Endothelial cell of hepatic sinusoid (primary cell): ENCODE measurements at regions not wholly inside any gene's neighbourhood (a gene's known extent, or its start where the extent isn't known, plus 50 kb on each side); places are given as distances from the start of the nearest gene placed in this dataset.
"Not testable (repeated sequence)": the region's sequence is repeated elsewhere in the genome, so short reads cannot be mapped to it uniquely, and the experiment has no call there.

ENCODE experiments used
- in situ Hi-C: cut with HindIII; loops from 2 replicates; pipeline ENCODE4 v1.10.0; 2017; ENCODE audit warnings: low sequenced_read_pairs

DNA sequence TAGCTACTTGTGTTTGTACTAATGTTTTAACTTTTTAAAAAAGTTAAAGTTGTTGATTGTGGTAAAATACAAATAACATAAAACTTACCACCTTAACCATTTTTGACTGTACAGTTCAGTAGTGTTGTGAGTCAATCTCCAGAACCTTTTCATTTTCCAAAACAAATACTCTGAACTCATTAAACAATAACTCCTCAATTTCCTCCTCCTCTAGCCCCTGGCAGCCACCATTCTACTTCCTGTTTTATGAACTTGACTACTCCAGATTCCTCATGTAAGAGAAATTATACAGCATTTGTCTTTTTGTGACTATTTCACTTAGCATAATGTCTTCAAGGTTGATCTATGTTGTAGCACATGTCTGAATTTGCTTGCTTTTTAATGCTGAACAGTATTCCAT lies 299.1 kb upstream of the AMIGO2 start:
- in situ Hi-C loops: no loop called here

DNA sequence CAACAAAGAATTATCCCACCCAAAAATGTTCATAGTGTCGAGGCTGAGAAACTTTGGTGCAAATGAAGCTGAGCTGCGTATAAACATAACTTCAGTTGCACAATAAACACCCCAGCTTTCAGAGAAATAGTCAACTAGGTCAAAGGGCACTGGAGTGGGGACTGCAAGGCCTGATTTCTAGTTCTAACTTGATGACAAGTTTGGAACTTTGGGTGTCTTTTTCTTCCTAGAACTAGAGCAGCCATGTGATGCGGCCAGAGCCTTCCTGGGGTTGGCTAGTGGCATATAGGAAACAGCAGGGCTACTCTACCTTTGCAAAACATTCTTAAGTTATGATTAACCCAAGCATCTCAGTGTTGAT lies 298.4 kb upstream of the AMIGO2 start:
- in situ Hi-C loops: no loop called here

DNA sequence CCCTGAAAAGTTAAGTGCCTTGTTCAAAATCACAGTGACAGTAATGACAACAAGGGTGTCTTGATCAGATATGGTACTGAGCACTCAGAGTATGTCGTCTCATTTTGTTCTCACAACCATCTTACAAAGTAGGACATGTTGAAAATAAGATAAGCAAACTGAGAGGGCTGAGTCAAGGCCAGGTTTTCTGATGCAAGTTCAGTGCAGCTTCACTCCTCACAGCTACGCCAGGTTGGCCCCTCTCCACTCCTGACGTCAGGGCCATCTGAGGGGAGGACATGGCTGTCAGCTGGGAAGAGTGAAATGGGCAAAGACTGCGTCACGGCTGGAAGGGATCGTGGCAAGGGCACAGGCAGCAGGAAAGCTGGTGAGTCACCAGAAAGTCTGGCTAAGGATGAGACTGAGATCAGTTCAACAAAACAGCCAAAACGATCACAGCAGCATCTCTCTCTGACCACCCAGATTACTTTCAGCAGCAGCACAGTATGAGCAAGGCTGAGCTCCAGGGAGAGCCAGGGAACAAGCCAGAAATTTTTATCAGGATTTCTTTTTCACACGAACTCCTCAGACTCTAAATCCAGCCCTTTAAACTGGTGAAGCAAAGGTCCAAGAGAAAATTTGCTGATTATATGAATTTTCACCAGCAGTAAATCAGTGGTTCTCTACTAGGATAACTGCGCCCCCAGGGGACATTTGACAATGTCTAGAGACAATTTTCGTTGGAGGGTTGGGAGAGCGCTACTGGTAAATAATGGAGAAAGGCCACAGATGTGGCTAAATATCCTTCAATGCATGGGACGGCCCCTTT lies 297.9 kb upstream of the AMIGO2 start:
- in situ Hi-C loops: no loop called here

DNA sequence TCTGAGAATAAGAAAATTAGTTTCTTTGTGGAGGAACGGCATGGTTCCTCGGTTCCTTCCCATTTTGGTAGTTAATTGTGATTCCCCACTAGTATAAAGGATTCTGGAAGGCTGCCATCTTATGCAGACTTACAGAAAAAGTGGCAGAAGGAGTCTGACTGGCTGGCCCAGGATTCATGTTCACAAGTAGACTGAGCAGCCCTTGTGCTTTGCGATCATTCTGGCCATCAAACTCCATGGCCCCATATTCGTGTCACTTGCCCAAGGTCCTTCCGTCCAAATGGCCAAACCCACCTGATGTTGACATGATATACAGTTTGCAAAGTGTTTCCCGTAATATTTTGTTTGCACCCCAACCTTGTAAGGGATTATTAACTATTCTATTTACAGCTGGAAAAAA lies 297.2 kb upstream of the AMIGO2 start:
- in situ Hi-C loops: no loop called here

DNA sequence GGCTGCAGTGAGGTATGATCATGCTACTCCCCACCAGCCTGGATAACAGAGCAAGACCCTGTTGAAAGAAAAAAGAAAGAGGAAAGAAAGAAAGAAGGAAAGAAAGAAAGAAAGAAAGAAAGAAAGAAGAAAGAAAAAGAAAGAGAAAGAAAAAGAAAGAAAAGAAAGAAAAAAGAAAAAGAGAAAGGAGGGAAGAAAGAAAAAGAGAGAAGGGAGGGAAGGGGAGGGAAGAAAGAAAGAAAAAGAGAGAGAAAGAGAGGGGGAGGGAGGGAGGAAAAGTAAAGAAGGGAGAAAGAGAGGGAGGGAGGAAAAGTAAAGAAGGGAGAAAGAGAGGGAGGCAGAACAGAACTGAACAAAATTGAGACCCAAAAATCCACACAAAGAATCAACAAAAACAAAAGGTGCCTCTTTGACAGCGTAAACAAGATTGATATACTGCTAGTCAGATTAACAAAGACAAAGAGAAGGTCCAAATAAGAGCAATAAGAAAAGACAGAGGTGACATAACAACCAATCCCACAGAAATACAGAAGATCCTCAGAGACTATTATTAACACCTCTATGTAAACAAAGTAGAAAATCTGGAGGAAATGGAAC lies 293.9 kb upstream of the AMIGO2 start:
- in situ Hi-C loops: no loop called here

DNA sequence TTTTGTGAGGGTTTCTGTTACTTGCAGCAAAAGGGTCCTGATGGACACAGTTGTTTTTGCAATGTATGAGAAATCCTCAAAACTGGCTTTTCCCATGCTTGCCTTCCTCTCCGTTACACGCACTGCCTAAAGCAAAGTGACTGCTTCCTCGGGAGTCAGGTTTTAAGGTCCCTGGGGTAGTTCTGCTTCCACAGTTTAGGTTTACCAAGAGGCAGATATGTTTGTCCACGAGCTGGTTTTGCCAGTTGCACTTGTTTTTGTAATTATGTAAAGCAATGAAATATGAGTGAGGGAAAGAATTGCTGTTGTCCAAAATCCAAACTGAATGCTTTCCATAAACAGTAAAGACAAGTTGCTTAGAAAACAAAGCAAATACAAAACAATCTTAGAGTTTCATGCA lies 290.7 kb upstream of the AMIGO2 start:
- in situ Hi-C loops: no loop called here

DNA sequence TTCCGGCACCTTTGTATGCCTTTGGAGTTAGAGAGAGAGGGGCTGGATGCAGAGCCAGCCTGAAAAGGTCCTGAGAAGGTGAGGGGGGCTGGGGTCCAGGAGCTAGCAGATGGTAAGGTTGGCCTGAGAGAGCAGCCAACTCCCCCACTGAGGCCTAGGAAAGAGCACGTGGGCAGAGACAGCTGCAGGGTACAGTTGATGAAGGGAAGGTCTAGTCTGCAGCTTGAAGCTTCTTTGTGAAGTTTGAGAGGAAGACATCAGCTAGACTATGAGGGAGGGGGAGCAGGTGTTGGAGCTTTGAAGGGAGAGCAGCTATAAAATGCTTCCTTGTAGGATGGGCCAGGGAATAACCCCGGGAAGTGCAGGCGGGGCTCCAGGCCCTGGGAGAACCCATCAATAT lies 289.3 kb upstream of the AMIGO2 start:
- in situ Hi-C loops: no loop called here

DNA sequence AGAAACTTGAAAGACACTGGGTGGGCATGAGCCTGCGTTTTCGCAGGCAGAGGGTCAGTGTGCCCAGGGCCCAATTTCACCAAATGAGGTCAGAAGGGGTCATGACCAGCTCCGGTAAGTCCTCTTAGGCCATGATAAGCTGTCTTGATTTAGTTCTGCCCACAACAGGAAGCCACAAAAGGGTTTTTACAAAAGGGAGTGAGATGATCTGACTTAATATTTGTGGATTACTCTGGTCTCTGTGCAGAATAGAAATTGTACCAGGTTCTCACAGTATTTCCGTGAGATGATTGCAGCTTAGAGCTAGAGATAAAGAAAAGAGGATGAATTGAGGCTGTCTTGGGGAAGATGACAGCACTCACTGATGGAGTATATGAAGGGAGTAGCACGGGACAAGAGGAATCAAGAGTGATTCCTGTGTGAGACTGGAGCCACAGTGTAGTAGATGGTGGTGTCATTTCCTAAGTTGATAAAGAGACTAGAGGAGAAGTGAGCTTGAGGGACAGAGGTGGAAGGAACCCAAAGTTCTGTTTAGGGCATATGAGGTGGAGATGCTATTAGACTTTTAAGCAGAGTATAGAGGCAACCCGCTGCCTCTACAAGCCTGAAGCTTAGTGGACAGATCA lies 288.3 kb upstream of the AMIGO2 start:
- in situ Hi-C loops: no loop called here

DNA sequence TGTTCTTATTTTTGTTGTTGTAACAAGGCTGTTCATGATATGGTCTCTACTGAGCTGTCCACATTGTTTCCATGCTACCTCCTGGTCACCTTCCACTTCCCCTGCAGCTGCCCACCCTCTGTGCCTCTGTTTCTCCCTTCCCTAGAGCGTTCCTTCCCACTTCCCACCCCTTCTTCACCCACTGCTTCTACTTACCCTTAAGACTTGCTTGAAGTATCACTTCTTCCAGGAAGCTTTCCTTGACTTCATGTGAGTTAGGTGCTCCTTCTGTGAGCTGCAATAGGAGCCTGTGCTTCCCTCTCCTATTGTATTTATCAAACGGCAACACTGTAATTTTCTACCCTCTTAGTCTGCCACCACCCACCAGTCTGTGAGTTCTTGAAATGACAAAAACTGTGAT lies 286.8 kb upstream of the AMIGO2 start:
- in situ Hi-C loops: no loop called here

DNA sequence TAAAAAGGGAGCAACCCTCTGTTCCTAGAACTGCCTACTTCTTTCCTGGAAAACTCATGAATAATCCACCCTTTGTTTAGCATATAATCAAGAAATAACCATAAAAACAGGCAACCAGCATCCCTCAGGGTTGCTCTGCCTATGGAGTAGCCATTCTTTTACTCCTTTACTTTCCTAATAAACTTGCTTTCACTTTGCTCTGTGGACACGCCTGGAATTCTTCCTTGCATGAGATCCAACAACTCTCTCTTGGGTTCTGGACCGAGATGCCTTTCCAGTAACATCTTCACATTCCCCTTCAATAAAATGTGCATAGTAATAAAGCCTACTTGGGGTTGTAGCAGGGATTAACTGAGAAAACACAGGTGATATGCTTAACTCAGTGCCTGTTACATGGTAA lies 286.4 kb upstream of the AMIGO2 start:
- in situ Hi-C loops: no loop called here

DNA sequence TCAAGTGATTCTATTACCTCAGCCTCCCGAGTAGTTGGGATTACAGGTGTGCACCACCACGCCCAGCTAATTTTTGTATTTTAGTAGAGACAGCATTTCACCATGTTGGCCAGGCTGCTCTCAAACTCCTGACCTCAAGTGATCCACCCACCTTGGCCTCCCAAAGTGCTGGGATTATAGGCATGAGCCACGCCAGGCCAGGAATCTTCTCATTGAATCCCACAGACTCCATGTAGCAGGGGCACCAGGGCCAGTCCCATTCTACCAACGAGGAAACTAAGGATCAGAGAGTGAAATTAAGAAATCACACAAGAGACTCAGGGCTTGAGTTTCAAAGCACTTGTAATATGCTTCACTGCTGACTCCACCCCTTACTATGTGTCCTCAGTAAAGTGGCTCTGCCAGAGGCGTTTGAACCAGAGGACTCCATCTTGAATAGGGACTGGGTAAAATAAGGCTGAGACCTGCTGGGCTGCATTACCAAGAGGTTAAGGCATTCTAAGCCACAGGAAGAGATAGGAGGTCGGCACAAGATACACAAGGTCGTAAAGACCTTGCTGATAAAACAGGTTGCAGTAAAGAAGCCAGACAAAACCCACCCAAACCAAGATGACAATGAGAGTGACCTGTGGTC lies 285.8 kb upstream of the AMIGO2 start:
- in situ Hi-C loops: not testable (repeated sequence)

DNA sequence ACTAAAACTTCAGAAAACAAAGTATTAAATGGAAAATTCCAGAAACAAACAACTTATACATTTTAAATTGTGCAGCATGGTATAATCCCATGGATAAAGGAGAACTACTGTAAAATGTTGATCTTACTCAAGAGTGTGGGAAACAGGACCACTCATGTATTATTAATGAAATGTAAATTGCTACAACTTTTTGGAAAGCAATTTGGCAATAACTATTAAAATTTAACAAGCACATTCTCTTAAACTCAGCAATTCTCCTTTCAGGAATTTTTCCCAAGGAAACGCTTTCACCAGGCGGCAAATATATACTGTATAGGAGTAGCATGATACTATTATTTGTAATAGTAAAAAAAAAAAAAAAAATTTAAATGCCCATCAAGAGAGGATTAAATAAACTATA lies 284.5 kb upstream of the AMIGO2 start:
- in situ Hi-C loops: no loop called here

DNA sequence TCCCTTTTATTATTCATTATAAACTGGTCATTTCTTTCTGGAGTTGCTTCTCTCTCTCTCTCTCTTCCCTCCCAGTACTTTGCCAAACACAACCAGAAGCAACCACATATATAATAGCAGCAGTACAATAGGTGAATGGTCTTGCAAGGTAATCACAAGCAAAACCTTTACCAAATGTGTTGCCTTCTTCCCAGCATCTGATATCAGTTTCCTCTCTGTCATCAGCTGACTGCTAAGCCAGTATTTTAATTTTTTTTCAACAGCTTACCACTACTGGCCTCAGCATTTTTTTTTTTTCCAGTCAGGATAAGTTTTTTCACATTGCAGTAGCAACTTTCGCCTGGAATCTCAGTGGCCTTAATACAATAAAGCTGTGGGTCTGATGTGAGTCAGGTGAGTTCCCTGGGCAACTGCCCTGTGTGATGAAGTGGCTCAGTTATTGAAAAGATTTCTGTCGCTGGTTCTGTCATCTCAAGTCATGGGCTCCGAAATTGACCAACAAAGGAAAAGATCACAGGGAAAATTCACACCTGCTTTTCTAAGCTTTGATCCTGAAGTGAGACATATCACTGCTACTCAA lies 282.5 kb upstream of the AMIGO2 start:
- in situ Hi-C loops: no loop called here

DNA sequence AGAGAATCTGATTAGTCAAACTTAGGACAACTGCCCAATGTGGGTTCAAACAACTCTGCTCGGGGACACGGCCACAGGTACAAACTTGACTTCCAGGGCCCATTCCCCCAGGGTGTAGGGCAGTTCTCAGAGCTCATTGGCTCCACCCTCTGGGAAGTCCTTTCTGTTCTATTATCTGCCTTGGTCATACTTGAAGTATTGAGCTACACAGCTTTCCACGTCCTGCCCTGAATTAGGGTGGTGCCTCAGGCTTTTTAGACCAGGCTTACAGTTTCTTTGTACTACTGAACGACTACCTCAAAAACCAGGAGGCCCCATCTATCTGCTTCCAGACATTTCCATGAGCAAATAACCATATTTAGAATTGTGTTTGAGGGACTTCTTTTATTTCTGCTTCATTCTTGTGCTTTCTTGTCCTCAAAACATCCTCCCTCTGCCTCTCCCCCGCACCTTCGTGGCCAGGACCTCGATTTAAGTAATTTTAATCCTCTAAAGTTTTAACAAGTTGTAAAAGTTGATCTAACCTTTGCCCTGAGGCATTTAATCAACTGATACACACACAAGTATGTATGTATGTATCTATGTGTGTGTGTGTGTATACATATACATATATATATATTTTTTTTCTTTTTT lies 281.7 kb upstream of the AMIGO2 start:
- in situ Hi-C loops: no loop called here

DNA sequence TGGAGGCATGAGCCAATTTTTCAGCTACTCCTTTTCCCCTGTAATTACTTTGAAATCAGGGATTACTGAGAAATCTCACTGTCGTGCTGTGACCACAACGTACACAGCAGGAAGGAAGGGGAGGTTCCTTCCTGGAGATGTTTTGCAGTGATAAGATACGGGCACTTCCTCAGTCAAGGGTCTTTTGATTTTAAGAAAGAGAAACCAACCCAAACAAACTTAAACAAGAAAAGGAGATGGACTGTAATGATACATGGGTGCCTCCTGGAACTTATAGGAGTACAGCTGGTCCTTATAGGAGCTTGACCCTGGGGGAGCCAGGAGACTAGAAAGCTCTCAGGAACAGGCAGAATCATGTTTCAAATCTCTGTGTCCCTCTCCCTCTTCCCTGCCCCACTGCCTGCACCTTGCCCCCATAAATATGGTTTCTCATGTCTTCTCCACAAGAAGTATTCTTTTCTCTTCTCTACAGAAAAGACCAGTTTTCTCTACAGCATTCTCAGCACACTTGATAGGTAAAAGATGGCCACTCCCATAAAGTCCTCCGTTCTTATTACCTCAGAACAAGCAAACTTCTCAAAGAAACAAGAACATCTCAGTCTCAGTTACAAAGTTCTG lies 281.1 kb upstream of the AMIGO2 start:
- in situ Hi-C loops: no loop called here

DNA sequence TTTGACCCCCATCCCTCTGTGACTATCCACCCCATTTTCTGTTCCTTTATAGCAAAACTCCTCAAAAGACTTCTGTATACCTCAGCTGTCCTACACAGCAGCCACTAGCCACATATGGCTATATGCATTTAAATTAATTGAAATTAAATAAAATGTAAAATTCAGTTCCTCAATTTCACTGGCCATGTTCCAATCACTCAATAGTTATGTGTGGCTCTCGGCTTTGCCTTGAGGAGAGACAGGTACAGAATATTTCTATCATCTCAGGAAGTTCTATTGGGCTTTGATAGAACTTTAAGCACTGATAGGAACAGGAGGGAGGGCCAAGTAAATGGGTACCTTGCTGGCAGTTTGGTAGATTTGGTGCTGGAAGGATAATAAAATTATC lies 280.3 kb upstream of the AMIGO2 start:
- in situ Hi-C loops: no loop called here

DNA sequence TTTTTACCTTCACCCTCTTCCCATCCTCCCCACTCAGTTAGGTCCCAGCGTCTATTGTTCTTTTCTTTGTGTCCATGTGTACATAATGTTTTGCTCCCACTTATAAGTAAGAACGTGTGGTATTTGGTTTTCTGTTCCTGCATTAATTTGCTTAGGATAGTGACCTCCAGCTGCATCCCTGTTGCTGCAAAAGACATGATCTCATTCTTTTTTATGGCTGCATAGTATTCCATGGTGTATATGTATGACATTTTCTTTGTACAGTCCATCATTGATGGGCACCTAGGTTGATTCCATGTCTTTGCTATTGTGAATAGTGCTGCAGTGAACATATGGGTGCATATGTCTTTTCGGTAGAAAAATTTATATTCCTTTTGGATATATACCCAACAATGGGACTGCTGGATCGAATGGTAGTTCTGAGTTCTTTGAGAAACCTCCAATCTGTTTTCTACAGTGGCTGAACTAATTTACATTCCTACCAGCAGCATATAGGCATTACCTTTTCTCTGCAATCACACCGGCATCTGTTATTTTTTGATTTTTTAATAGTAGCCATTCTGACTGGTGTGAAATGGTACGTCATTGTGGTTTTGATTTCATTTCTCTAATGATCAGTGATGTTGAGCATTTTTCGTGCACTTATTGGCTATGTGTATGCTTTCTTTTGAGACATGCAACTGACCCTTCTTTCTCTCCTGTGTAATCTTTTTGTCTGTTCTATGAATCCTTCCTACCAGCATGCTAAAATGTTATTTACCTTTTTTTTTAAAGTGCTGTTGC lies 279.7 kb upstream of the AMIGO2 start:
- in situ Hi-C loops: no loop called here

DNA sequence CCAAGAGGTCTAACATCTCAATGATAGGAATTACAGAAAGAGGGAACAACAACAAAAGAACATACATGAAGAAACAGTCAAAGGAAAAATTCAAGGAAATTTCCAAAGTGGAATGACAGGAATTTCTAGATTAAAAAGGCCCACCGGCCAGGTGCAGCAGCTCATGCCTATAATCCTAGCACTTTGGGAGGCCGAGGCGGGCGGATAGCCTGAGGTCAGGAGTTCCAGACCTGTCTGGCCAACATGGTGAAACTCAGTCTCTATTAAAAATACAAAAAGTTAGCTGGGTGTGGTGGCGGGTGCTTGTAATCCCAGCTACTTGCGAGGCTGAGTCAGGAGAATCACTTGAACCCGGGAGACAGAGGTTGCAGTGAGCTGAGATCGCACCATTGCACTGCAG lies 277.2 kb upstream of the AMIGO2 start:
- in situ Hi-C loops: not testable (repeated sequence)

DNA sequence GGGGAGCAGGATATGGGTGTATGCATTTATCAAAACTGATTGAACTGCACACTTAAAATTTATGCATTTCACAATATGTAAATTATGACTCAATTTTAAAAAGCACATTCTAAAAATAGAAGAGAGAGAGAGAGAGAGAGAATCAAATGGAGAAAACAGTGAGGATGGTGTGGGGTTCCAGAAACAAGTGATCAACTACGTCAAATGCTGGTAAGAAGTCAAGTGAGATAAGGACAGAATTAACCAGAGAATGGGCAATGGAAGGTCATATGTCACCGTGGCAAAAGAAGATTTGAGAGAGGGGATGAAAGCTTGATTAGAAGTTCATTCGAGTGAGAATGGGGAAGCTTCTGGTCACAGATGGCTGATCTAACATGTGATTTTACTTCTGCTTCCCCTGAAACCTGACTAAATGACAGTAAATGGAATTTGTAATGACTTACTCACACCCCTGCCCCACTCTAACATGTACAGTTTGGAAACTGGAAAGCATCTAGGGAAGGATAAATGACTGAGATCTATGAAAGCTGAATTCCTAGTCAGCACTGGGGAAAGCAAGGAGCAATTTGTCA lies 276.5 kb upstream of the AMIGO2 start:
- in situ Hi-C loops: no loop called here

DNA sequence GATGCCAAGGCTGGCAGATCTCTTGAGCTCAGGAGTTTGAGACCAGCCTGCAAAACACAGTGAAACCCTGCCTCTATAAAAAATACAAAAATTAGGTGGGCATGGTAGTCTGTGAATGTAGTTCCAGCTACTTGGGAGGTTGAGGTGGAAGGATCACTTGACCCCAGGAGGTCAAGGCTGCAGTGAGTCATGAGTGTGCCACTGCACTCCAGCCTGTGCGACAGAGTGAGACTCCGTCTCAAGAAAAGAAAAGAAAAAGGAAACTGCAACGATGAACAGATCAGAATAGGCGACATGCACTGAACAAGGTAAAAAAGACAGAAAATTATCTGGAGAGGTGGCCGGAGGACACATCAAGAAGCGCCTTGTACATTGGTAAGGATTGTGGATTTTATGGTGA lies 273.7 kb upstream of the AMIGO2 start:
- in situ Hi-C loops: no loop called here
